KOPT-K1 (cell line): ENCODE measurements at regions not wholly inside any gene's neighbourhood (a gene's known extent, or its start where the extent isn't known, plus 50 kb on each side); places are given as distances from the start of the nearest gene placed in this dataset.

Experiments used
- H3K27ac ChIP-seq: fragments of 200-600 bp; sonication (generic); 2 replicates; pipeline ENCODE4 v1.5.1; 2016; ENCODE audit warnings: antibody characterized with exemption, mild to moderate bottlenecking, low read depth, low read length; ENCODE audit not compliant: poor library complexity, severe bottlenecking
- H3K36me3 ChIP-seq: fragments of 200-600 bp; sonication (generic); 2 replicates; pipeline ENCODE4 v1.5.1; 2017; ENCODE audit warnings: antibody characterized with exemption, mild to moderate bottlenecking, low read length, moderate library complexity; ENCODE audit not compliant: insufficient read depth
- H3K9me3 ChIP-seq: fragments of 200-600 bp; sonication (generic); 2 replicates; pipeline ENCODE4 v1.5.1; 2017; ENCODE audit warnings: antibody characterized with exemption, low read length, mild to moderate bottlenecking; ENCODE audit not compliant: insufficient read depth, poor library complexity, severe bottlenecking

- Histone ChIP-seq H3K36me3 (no peaks in the 10 kb centered on the region), H3K9me3 (peaks cover 6% of the 10 kb centered on the region), H3K27ac (no peak overlapping the region)
Measured at GRCh38 chr1:164272156-164272555, 286.8 kb upstream of the PBX1 start.

GRCh38 chr1:164296172-164296571, 262.8 kb upstream of the PBX1 start:
- H3K27ac ChIP-seq = no peak overlapping the region
- no peaks in the 10 kb centered on the region for H3K36me3 ChIP-seq
- no peaks in the 10 kb centered on the region for H3K9me3 ChIP-seq

- H3K9me3 ChIP-seq = no peaks in the 10 kb centered on the region
- H3K27ac ChIP-seq = no peak overlapping the region
- no peaks in the 10 kb centered on the region for H3K36me3 ChIP-seq
Measured at GRCh38 chr1:164308101-164308500, 250.9 kb upstream of the PBX1 start.

GRCh38 chr1:164310166-164310565, 248.8 kb upstream of the PBX1 start:
- H3K9me3 ChIP-seq = no peaks in the 10 kb centered on the region
- no peaks in the 10 kb centered on the region for H3K36me3 ChIP-seq

GRCh38 chr1:164311377-164311776, 247.6 kb upstream of the PBX1 start:
- Histone ChIP-seq H3K27ac (no peak overlapping the region), H3K36me3 (no peaks in the 10 kb centered on the region)

More at GRCh38 chr1:164310166-164310565, 248.8 kb upstream of the PBX1 start:
- H3K27ac ChIP-seq = no peak overlapping the region

GRCh38 chr1:164320790-164321731, 237.9 kb upstream of the PBX1 start:
- Histone ChIP-seq H3K36me3 (no peaks in the 10 kb centered on the region), H3K9me3 (no peaks in the 10 kb centered on the region), H3K27ac (no peak overlapping the region)

More at GRCh38 chr1:164311377-164311776, 247.6 kb upstream of the PBX1 start:
- H3K9me3 ChIP-seq = no peaks in the 10 kb centered on the region

- H3K27ac ChIP-seq = no peak overlapping the region
- H3K9me3 ChIP-seq = no peaks in the 10 kb centered on the region
- no peaks in the 10 kb centered on the region for H3K36me3 ChIP-seq
Measured at GRCh38 chr1:164325786-164326185, 233.2 kb upstream of the PBX1 start.

- Histone ChIP-seq H3K27ac (no peak overlapping the region), H3K9me3 (no peaks in the 10 kb centered on the region), H3K36me3 (no peaks in the 10 kb centered on the region)
Measured at GRCh38 chr1:164333387-164333786, 225.6 kb upstream of the PBX1 start.

GRCh38 chr1:164337394-164337793, 221.6 kb upstream of the PBX1 start:
- Histone ChIP-seq H3K36me3 (no peaks in the 10 kb centered on the region), H3K27ac (no peak overlapping the region), H3K9me3 (no peaks in the 10 kb centered on the region)

GRCh38 chr1:164337885-164338284, 221.1 kb upstream of the PBX1 start:
- Histone ChIP-seq H3K9me3 (no peaks in the 10 kb centered on the region), H3K36me3 (no peaks in the 10 kb centered on the region), H3K27ac (no peak overlapping the region)

- no peaks in the 10 kb centered on the region for H3K36me3 ChIP-seq
- no peaks in the 10 kb centered on the region for H3K9me3 ChIP-seq
- H3K27ac ChIP-seq = no peak overlapping the region
Measured at GRCh38 chr1:164343189-164343588, 215.8 kb upstream of the PBX1 start.

GRCh38 chr1:164347980-164348379, 211.0 kb upstream of the PBX1 start:
- Histone ChIP-seq H3K27ac (no peak overlapping the region), H3K9me3 (peaks cover 6% of the 10 kb centered on the region), H3K36me3 (no peaks in the 10 kb centered on the region)

- Histone ChIP-seq H3K27ac (no peak overlapping the region), H3K36me3 (no peaks in the 10 kb centered on the region), H3K9me3 (no peaks in the 10 kb centered on the region)
Measured at GRCh38 chr1:164356511-164356910, 202.5 kb upstream of the PBX1 start.

- H3K9me3 ChIP-seq = no peaks in the 10 kb centered on the region
- no peaks in the 10 kb centered on the region for H3K36me3 ChIP-seq
- no peak overlapping the region for H3K27ac ChIP-seq
Measured at GRCh38 chr1:164360265-164360664, 198.7 kb upstream of the PBX1 start.

GRCh38 chr1:164361927-164362326, 197.1 kb upstream of the PBX1 start:
- no peak overlapping the region for H3K27ac ChIP-seq
- peaks cover 6% of the 10 kb centered on the region for H3K9me3 ChIP-seq
- H3K36me3 ChIP-seq = no peaks in the 10 kb centered on the region

- no peaks in the 10 kb centered on the region for H3K36me3 ChIP-seq
- peaks cover 6% of the 10 kb centered on the region for H3K9me3 ChIP-seq
- no peak overlapping the region for H3K27ac ChIP-seq
Measured at GRCh38 chr1:164363980-164364379, 195.0 kb upstream of the PBX1 start.
